Suprapubic skin (tissue), 4 donors: ENCODE measurements at regions not wholly inside any gene's neighbourhood (a gene's known extent, or its start where the extent isn't known, plus 50 kb on each side); places are given as distances from the start of the nearest gene placed in this dataset.
"Not testable (repeated sequence)": the region's sequence is repeated elsewhere in the genome, so short reads cannot be mapped to it uniquely, and the experiment has no call there.

Experiments
- DNase-seq, 2 donors: peaks; one replicate each; pipeline ENCODE4 v3.0.0-alpha.2; 2019; ENCODE audit warnings: low spot score in 2 of 2
- H3K27ac ChIP-seq: fragments of 200-600 bp; sonication (generic); one replicate; pipeline ENCODE4 v1.5.1; 2019
- H3K27me3 ChIP-seq: fragments of 200-600 bp; sonication (generic); one replicate; pipeline ENCODE4 v1.5.1; 2019
- H3K36me3 ChIP-seq: fragments of 200-600 bp; sonication (generic); one replicate; pipeline ENCODE4 v1.5.1; 2019
- H3K4me1 ChIP-seq: fragments of 200-600 bp; sonication (generic); one replicate; pipeline ENCODE4 v1.5.1; 2019
- H3K4me3 ChIP-seq: fragments of 200-600 bp; sonication (generic); one replicate; pipeline ENCODE4 v1.5.1; 2019; ENCODE audit warnings: mild to moderate bottlenecking
- H3K9me3 ChIP-seq: fragments of 200-600 bp; sonication (generic); one replicate; pipeline ENCODE4 v1.5.1; 2019
- CTCF ChIP-seq, 2 donors: fragments of 200-600 bp in 1 of 2; fragments of 450-650 bp in 1 of 2; sonication (generic) in 1 of 2; IDR thresholded peaks; one replicate each; pipeline ENCODE4 v1.5.1; 2016 to 2019; ENCODE audit warnings: antibody characterized with exemption in 2 of 2, mild to moderate bottlenecking in 1 of 2, moderate library complexity in 1 of 2
- EP300 ChIP-seq: sonication (generic); formaldehyde crosslinking; IDR thresholded peaks from one replicate; pipeline ENCODE4 v1.6.1; 2017; ENCODE audit warnings: antibody characterized with exemption
- POLR2A ChIP-seq, 2 donors: fragments of 450-650 bp; IDR thresholded peaks; one replicate each; pipeline ENCODE4 v1.6.1; 2017; ENCODE audit warnings: antibody characterized with exemption in 2 of 2, mild to moderate bottlenecking in 2 of 2, moderate library complexity in 2 of 2
- POLR2AphosphoS5 ChIP-seq, 3 donors: sonication (generic); formaldehyde crosslinking; IDR thresholded peaks; one replicate each; pipeline ENCODE4 v1.6.1; 2017; ENCODE audit warnings: antibody characterized with exemption in 3 of 3
- WGBS: methylation state at CpG from one replicate; pipeline ENCODE4 v1.1.5; 2018; 5-methylcytosine and 5-hydroxymethylcytosine counted together

DNA sequence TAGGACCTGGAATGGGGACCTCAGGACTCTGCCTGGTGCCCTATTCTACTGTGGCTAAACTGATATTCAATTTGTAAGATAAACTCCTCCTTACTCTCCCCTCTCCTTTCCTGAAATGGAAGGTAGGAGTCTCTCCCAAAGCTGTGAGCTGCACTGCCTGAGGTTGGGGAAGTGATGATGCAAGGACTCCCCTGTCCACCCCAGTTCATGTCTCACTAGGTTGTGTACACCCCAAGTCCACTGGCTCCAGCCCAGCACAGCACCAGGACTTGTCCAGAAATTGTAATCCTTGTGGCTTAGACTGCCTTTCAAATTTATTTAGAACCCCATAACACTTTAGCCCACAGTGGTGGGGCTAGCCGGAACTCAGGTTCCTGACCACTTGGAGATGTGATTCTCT, 247.2 kb upstream of the CTBP2 start:
- Histone ChIP-seq H3K27me3 (peaks cover 8% of the 10 kb centered on the region), H3K4me3 (no peak overlapping the region), H3K27ac (no peak overlapping the region), H3K36me3 (no peaks in the 10 kb centered on the region), H3K9me3 (peaks cover 3% of the 10 kb centered on the region), H3K4me1 (no peaks in the 10 kb centered on the region)
- TF ChIP-seq CTCF (IDR thresholded peaks at IDR 0.05) (no peak), POLR2A (IDR thresholded peaks at IDR 0.05) (no peak), EP300 (no peak), POLR2AphosphoS5 (IDR thresholded peaks at IDR 0.05) (no peak)
- WGBS: 100% methylated on average over 1 of the region's 1 CpG
- DNase-seq: no peak

DNA sequence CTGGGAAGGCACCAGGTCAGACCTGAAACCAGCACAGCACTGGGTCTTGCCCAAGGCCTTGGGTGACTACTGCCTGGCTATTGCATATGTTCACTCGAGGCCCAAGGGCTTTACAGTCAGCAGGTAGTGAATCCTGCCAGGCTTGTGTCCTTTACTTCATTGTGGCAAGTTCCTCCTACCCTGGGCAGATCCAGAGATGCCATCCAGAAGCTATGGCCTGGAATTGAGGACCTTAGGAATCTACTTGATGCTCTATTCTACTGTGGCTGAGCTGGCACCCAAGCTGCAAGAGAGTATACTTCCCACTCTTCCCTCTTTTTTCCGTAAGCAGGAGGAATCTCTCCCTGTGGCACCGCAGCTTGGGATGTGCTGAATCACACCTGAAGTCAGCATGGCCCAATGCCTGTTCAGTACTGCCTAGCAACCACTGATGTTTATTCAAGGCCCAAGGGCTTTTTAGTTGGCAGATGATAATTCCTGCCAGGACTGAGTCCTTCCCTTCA, 246.7 kb upstream of the CTBP2 start:
- DNase-seq: no peak
- no peaks in the 10 kb centered on the region for H3K36me3 ChIP-seq
- no peaks in the 10 kb centered on the region for H3K4me1 ChIP-seq
- WGBS: 54% methylated on average over 3 of the region's 3 CpGs
- peaks cover 8% of the 10 kb centered on the region for H3K27me3 ChIP-seq
- no peak overlapping the region for H3K4me3 ChIP-seq
- TF ChIP-seq EP300 (no peak), POLR2A (IDR thresholded peaks at IDR 0.05) (no peak), CTCF (IDR thresholded peaks at IDR 0.05) (no peak), POLR2AphosphoS5 (IDR thresholded peaks at IDR 0.05) (no peak)
- peaks cover 3% of the 10 kb centered on the region for H3K9me3 ChIP-seq
- no peak overlapping the region for H3K27ac ChIP-seq

- H3K27me3 ChIP-seq, DNase-seq, H3K9me3 ChIP-seq, H3K4me3 ChIP-seq, H3K36me3 ChIP-seq, H3K27ac ChIP-seq, H3K4me1 ChIP-seq: not testable (repeated sequence)
Measured at GRCh38 chr10:125404902-125405301, 244.5 kb upstream of the CTBP2 start.

GRCh38 chr10:125401462-125401861, 241.1 kb upstream of the CTBP2 start:
- no peak overlapping the region for H3K27ac ChIP-seq
- 94% methylated on average over 2 of the region's 2 CpGs for WGBS
- peaks cover 3% of the 10 kb centered on the region for H3K9me3 ChIP-seq
- no peak for TF ChIP-seq CTCF (IDR thresholded peaks at IDR 0.05)
- TF ChIP-seq EP300: no peak
- TF ChIP-seq POLR2AphosphoS5 (IDR thresholded peaks at IDR 0.05): no peak
- TF ChIP-seq POLR2A (IDR thresholded peaks at IDR 0.05): no peak
- H3K27me3 ChIP-seq: no peaks in the 10 kb centered on the region
- H3K4me3 ChIP-seq: no peak overlapping the region
- no peaks in the 10 kb centered on the region for H3K4me1 ChIP-seq
- DNase-seq: no peak
- H3K36me3 ChIP-seq: no peaks in the 10 kb centered on the region

DNA sequence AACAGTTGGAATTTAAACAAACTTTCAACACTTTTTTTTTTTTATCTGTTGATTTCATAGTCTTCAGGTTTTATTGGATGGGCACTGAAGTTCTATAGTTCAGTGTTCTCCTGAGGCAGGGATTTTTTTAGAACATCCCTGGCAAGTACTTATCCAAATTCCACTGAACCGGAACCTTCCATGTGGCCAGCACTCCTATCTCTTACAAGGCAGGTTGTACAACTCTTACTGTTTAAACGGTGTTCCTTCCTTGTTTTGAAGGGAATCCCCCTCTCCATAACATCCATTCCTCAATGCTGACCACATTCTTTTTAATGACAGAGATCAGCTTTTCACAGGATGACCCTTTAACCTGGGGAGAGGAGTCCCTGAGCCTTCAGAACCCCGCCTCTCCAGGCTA, 238.9 kb upstream of the CTBP2 start:
- Histone ChIP-seq H3K9me3 (peaks cover 3% of the 10 kb centered on the region), H3K4me3 (no peak overlapping the region), H3K36me3 (no peaks in the 10 kb centered on the region), H3K27ac (no peak overlapping the region), H3K27me3 (no peaks in the 10 kb centered on the region), H3K4me1 (no peaks in the 10 kb centered on the region)
- TF ChIP-seq EP300 (no peak), CTCF (IDR thresholded peaks at IDR 0.05) (no peak), POLR2A (IDR thresholded peaks at IDR 0.05) (no peak), POLR2AphosphoS5 (IDR thresholded peaks at IDR 0.05) (no peak)
- no peak for DNase-seq
- 55% methylated on average over 3 of the region's 3 CpGs for WGBS

GRCh38 chr10:125398270-125398669, 237.9 kb upstream of the CTBP2 start:
- Histone ChIP-seq H3K9me3 (peaks cover 1% of the 10 kb centered on the region), H3K36me3 (no peaks in the 10 kb centered on the region), H3K27ac (no peak overlapping the region), H3K4me3 (no peak overlapping the region), H3K27me3 (no peaks in the 10 kb centered on the region), H3K4me1 (no peaks in the 10 kb centered on the region)
- WGBS: 60% methylated on average over 3 of the region's 3 CpGs
- DNase-seq: no peak
- no peak for TF ChIP-seq POLR2AphosphoS5 (IDR thresholded peaks at IDR 0.05)
- no peak for TF ChIP-seq CTCF (IDR thresholded peaks at IDR 0.05)
- TF ChIP-seq EP300: no peak
- no peak for TF ChIP-seq POLR2A (IDR thresholded peaks at IDR 0.05)
